LoVo (cell line): ENCODE measurements at regions not wholly inside any gene's neighbourhood (a gene's known extent, or its start where the extent isn't known, plus 50 kb on each side); places are given as distances from the start of the nearest gene placed in this dataset.

Experiments used
- DNase-seq: peaks from one replicate; pipeline ENCODE4 v3.0.0-alpha.2; 2016; ENCODE audit warnings: low spot score

DNA sequence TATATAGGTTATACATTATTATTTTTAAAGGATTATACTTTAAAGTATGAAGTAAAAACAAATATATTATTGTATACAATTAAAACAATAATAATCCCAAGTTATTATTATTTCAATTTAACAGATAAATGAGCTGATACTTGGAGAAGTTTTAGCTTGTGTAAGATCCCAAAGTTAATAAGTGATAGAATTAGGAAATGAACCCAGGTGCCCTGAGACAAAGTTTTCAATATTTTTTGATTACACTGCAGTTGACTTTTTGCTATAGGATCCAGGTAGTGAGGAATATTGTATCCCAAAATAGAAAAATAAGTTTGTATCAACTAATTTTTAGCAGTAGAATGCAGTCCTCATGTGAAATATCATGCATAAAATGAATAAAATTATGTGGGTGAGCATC is 543.2 kb upstream of the ZNF608 start:
- DNase-seq: no peak

DNA sequence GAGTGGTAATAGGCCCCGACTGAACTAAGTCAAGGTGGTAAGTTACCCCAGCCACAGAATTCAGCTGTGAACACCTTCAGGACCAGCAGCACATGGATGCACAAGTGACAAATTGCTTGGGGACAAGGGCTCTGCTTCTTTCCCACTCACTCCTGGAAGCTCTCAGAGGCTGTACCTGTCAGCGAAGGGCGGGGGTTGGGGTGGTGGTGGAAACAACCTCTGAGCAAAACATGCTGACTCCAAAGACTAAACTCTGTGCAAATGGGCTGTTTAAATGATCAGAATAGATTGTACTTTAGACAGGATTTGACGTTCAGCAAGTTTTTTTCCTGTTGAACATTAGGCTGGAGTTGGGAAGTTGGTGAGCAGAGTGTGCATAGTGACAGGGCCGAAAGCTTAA is 544.5 kb upstream of the ZNF608 start:
- no peak for DNase-seq

DNA sequence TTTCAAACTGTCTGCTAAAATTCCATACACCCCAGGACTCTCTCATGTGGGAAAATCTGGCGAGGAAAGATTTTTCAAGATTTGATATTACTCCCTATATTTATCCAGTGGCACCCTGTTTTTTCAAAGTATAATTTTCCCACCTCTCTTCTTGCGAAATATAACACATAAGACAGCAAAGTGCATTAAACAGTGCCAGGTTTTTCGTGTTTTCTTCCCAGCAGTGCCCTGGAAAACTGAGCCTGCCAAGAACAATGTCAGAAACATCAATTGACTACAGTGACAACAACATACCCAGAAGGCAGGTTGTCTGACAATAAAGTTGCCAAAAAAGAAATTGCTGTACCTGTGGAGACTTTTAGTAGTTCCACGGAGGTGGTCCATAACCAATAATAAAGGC is 545.0 kb upstream of the ZNF608 start:
- DNase-seq: no peak

DNA sequence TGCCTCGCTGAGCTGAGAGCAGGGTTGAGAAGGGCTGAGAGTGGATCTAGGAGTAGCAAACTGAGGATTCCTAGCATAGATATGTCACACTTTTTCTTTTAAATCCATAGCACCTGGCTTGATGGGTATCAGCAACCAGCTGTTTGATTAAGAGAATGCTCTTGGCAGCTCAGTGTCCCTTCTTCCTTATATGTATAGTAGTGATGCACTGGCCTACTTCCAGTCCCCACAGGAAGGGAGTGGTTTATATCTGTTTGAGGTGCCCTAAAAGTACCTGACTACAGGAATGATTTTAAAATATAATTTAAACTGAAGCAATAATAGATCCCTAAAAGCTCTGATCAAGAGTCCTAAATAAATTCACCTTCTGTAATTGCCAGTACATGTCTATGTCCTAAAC is 546.8 kb upstream of the ZNF608 start:
- DNase-seq: no peak

DNA sequence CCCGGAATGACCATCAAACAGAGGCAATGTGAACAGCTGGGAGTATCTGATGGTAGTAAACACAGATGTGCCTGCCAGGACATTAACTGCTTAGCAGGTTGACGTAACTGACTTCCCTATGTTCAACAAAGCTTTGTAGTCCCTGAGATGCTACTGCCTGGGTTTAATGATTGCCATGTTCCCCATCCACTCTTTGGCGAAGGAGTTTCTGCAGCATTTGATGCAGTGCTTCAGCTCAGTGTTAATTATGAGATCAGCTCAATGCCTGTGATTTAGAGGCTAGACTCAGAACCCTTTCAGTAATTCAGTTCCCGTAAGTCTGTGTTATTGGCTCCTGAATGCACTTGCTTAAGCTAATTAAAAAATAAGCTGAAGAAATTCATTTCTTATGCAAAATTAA is 547.3 kb upstream of the ZNF608 start:
- DNase-seq: no peak

DNA sequence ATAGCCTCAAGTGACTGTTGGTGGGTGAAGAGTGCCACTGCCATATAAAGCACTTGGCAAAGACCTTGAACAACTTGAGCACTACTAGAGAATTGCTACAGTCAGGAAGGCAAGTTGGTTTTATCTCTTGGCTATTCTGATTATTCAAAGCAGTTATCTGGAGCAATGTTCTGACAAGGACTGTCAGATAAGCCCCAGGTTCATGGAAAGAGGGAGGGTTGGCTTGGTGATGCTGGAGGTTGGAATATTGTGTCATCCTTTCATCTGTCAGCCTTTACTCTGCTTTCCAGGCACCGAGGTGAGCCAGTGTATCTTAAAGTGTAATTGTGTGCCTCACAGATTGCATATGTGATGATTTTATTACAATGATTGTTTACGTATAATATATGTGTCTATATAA is 548.4 kb upstream of the ZNF608 start:
- no peak for DNase-seq

DNA sequence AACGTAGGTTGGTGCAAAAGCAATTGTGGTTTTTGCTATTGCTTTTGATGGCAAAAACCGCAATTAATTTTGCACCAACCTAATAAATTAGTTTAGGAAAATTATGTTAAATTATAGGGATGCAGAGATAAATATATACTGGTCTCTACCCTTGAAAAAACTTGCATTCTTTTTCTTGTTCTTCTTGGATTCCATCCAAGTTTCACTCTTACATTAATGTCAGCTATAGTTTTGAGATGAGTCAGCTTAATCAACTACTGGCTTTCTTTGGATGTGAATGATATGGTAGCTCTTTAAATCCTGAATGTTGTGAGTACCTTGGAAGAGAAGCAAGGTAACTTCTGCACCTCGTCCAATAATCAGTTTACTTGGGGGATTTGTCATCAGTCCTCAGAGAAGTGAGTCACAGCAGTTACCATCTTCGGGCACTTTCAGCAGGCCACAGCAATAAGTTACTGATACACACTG is 549.0 kb upstream of the ZNF608 start:
- DNase-seq: no peak

DNA sequence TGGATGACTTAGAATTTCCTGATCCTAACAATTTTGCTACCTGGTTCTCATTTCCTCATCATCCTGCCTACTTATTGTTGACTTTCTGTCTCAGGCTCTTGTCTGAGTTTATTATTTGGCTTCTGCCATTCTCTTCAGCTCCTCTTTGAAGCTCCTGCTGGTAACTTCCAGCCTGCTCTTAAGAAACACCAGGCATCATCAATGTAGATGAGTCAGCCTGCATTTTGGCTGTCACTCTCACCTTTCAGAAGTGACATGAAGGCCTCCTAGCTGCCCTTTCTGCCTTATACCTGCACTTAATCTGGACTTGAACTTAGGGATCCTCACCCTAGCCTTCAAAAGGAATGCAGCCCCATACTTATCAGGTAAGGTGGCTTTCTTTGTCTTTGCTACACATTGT is 551.8 kb upstream of the ZNF608 start:
- DNase-seq: no peak

DNA sequence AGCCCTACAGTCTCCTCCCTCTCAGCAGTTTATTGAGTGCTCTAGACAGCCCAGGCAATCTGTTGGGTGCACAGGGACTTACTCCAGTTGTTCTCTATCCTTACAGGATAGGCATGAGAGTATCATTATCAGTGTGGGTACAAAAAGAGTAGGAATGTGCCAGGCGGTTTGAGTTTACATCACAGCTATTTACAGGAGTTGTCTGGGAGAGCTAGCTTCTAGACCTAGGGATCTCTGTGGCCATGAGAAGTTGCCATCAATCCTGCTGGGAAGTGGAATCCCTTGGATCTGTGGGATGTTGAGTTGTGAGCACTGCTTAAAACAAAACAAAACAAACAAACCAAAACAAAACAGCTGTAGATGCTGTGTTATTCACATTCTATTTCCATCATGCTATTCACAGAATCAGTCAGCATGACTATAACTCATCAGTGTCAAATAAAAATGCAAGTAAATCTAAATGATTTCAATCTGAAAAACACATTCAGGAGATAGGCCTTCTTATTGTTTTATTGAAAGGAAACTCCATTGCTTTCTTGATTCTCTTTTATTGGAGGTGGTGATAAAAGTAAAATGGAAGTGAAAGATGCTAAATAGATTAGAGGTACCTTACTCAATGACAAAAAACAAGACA is 552.4 kb upstream of the ZNF608 start:
- DNase-seq: no peak

DNA sequence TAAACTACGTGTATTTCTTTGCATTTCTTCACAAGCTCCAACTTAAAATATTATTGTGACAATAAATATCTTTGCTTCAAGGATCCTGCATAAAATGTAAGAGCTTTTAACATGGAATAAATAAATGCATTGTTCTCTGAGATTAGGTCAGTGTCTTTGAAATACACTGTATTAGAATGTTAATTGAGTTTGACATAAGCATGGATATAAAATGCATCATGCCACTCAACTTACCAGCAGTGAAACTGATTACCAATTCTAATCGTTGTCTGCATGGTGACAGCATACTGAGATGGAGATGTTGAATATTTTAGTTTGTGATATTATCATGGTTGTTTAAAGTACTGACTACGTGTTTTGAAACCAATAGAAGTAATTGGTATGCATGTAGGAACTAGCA is 555.3 kb upstream of the ZNF608 start:
- no peak for DNase-seq

DNA sequence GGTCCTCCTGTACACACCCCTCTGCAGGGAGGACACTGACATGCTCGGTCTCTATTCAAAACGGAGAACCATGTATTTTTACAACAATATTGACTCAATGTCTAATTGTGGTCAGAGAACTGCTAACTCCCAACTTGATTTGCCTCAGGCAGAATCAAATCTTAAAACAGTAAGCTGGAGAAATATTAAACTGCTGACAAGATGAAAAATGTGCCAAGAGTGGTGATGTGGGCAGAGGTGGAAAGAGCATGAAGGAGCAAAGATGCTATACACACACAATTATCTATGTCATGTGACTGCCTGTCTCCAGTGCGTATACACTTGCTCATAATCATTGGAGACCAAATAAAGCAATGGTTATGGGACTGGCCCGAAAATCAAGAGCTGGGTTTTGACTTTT is 556.1 kb upstream of the ZNF608 start:
- no peak for DNase-seq

DNA sequence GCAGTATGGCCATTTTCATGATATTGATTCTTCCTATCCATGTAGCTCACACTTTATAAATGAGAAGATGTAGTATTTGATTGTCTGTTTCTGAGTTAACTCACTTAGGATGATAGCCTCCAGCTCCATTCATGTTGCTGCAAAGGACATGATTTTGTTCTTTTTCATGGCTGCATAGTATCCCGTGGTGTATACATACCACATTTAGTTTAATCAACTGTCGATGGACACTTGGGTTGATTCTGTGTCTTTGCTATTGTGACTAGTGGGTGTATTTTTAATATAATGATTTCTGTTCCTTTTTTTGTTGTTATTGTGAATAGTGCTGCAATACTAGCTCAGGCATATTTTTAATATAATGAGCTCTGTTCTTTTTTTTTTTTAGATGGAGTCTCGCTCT is 560.3 kb upstream of the ZNF608 start:
- DNase-seq: no peak

DNA sequence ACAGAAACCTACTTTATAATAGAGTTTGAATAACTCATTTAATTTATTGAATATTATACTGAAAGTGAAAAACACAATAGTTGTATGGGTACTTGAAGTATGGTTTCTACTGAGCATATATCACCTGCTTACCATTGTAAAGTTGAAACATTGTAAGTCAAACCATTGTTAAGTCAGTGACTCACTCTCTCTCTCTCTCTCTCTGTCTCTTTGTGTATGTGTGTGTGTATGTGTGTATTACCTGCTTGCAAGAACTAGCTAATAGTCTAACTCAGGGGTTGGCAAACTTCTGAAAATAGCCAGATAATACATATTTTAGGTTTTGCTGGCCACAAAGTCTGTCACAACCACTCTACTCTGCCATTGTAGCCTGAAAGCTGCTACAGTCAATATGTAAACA is 564.3 kb upstream of the ZNF608 start:
- DNase-seq: no peak

DNA sequence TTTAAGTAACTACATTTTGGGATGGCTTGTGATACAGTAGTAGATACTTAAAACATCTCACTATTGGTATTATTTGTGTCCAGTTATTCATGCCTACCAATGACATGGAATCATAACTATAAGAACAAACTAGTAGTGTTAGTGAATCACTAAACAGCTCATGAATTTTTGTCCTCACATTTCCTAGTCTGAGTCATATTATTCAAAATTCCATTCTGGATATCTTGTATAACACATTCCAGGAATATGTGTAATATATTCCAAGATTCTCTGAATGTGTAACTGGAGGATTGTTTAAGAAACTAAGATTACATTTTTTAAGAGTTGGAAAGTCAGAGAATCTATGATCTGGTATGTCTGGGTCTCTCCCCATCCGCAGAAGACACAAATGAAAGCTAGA is 565.3 kb upstream of the ZNF608 start:
- DNase-seq: peak; percentile 34

DNA sequence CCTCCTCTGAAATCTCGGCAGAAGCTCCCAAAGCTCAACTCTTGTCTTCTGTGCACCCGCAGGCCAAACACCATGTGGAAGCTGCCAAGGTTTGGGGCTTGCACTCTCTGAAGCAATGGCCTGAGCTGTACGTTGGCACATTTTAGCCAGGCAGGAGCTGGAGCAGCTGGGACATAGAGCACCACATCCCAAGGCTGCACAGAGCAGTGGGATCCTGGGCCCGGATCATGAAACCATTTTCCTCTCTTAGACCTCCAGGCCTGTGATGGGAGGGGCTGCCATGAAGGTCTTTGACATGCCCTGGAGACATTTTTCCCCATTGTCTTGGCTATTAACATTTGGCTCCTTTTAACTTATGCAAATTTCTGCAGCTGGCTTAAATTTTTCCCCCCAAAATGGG is 567.1 kb upstream of the ZNF608 start:
- no peak for DNase-seq

DNA sequence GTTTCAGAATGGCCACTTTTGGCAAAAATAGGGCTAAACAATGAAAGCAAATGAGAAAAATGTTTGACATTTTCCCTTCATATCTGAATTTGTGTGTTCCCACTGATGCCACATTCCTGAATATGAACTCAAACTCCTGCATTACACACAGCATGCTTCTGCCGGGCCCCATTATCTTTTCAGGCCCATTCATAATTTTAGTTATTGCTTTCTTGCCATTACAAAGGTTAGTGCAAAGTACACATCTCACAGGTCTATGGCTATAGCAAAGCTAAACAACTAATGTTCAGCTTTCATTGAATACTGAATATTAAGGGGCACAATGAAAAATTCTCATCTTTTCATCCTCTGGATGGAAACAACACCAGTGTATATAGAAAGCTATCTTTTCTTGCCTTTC is 568.9 kb upstream of the ZNF608 start:
- no peak for DNase-seq

DNA sequence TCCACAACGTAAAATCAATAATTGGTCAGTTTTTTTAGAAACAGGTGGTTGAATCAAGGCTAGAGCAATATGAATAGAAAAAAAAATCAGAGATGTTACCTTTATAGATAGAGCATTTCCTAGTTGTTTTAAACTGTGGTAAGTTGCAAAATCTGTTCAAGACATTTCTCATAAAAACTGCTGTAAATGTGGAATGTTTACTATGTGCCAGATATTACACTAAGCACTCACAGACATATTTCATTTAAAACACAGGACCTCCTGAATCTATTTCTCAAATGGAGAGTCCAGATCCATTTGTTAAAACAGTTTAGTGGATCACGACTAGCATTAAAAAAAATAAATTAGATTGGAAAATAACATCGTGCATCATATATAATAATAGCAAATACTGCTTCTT is 570.0 kb upstream of the ZNF608 start:
- no peak for DNase-seq

DNA sequence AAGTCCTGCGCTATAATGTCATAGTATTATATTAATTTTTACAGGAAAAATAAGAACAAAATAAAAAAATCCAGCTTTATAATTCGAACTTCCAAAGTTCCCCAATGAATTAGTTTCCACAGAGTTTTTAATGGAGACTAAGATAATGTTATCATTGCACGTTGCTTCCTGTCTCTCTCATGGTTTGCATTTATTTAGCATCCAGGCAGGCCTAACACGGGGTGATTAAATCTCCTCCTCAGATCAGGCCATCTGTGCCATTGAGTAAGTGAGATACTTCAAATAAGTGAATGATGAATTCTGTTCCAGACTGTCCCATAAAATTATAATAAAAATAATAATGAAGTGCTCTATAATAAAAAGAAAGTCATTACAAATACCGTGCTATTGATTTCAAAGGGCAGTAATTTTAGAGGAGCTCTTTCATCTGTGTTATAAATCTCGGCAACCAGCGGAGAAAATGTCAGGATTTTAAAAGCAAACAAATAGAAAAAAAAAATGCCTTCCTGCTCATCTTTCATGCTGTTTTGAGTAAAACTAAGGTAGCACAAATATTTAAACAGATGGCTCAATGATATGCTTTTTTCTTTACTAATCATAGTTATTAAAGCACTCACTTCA is 570.6 kb upstream of the ZNF608 start:
- DNase-seq: no peak

DNA sequence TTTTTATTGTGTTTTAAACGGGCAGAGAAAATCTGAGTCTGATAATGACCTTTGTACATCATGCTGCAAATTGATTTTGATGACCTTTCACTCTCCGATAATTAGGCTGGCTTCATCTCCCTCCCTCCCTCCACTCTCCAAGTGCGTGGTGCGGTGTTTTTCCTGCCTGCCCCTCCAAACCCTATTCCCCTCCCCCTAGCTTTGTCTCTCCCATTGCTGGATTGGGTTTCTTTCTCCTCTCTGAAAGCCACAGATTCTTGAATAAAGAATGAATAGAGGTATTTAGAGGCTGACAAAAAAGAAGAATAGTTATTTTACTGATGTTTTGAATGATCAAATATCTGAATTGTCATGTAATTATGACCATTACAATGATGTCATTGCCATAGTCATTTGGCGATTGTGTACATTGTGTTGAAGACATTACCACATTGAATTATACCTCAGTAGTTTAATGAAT is 571.1 kb upstream of the ZNF608 start:
- no peak for DNase-seq

DNA sequence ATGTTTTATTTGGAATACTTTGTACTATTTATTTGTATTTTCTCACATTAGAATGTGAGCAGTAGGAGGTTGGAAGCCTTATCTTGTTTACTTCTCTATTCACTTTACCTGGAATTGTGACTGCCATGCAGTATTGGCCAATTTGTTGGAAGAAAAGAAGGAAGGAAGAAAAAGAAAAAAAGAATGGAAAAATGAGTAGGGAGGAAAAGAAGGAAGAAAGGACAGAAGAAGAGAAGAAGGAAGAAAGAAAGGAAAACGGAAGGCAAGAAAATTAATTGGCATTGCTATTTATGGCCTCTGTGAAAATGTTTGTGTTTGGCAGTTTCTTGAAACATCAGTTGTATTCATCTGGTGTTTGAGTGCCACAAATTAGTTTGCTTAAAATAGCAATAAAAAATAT is 575.2 kb upstream of the ZNF608 start:
- DNase-seq: no peak

DNA sequence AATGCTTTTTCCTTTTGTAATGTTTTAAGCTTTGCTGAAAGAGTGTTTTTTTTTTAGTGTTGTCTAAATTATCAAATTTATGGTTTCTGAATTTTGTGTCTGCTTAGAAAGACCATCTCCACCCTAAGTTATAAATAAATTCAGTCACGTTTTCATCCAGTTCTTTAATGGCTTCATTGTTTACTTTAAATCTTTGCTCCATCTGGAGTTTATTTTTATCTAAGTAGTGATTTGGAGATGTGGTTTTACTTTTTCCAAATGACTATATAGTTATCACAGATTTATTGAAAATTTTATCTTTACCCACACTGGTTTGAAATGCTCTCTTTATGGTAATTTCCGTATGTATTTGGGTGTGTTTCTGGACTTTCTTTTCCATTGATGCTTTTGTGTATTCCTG is 577.2 kb upstream of the ZNF608 start:
- DNase-seq: no peak

DNA sequence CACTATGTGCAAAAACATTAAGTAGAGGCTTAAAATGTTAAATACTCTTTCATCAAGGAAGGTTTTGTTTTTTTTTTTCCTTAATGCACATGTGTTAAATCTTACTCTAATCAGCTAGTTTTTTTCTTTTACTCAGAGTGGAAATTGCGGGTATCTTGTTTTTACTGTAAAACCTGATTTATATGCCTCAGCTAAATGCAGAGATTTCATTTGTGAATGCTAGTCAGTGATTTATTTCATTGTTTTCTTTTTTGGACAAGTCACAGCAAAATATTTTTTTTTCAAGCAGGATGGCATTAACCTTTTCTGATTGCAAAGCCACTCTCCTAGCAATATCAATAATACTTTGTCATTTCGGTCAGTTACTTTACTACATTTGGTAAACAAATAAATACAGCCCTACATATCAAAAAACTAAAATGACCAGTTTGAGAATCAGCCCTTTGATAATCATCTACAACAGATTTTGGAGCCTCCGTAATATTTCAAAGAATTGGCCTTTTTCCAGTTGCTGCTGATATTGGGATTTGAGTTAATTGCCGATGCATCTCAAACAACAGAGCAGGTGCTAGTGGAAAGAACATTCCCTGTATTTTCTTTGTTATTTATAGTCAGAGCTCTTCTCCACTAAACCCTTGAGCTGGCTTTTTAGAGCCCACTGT is 579.2 kb upstream of the ZNF608 start:
- no peak for DNase-seq

DNA sequence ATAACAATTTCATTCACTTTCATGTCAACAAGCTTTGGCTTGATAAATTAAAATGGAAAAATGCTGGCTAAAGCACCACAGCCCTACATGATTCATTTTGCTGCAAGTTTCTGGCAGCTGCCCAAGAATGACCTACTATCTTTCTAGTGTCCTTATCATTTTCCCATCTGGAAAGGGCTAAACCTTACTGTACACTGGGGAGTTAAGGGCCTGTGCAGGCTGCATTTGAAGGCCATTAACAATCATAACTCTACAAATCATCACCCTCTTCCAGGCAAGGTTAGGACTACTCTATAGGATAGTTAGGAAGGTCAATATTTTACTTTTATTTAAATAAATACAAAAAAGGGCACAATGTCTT is 579.7 kb upstream of the ZNF608 start:
- DNase-seq: peak; percentile 73

DNA sequence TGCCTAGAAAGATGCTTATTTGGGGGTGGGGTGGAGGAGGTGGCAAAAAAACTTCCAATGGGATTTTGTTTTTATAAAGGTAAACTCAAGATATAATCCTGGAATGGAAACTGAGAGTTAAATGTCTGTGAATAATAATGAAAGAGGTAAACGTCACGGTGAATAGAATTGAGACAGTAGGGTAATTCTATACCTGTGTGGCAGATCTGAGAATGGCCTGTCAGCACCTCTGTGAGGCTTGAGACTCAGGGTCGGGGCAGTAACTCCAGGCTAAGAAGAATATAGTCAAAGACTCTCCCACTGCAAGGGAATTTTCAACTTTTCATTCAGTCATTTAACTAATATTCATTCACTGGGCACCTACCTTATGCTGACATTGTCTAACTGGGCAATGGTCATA is 581.2 kb upstream of the ZNF608 start:
- DNase-seq: no peak
